Breast epithelium (tissue), 4 donors: ENCODE measurements at regions not wholly inside any gene's neighbourhood (a gene's known extent, or its start where the extent isn't known, plus 50 kb on each side); places are given as distances from the start of the nearest gene placed in this dataset.
A peak's percentile ranks its signal among the peaks of the same experiment; 100 is the strongest.

Experiments
- DNase-seq, 2 donors: peaks; one replicate each; pipeline ENCODE4 v3.0.0-alpha.2; 2019; ENCODE audit warnings: low spot score in 2 of 2
- H3K27ac ChIP-seq, 2 donors: fragments of 200-600 bp; sonication (generic) in 1 of 2; one replicate each; pipeline ENCODE4 v1.5.1; 2016 to 2019; ENCODE audit warnings: mild to moderate bottlenecking in 1 of 2
- H3K27me3 ChIP-seq, 2 donors: fragments of 200-600 bp; sonication (generic) in 1 of 2; one replicate each; pipeline versions ENCODE4 v1.5.1 to v1.6.0; 2017 to 2019; ENCODE audit warnings: control low read depth in 1 of 2, mild to moderate bottlenecking in 1 of 2
- H3K36me3 ChIP-seq: fragments of 200-600 bp; one replicate; pipeline ENCODE4 v1.5.1; 2019
- H3K4me1 ChIP-seq, 2 donors: fragments of 200-600 bp; sonication (generic); one replicate each; pipeline ENCODE4 v1.5.1; 2016 to 2019; ENCODE audit warnings: control low read depth in 1 of 2
- H3K4me3 ChIP-seq, 3 donors: fragments of 200-600 bp; sonication (generic); 1 replicate in 2 of 3; 2 replicates in 1 of 3; pipeline ENCODE4 v1.5.1; 2016 to 2019; ENCODE audit warnings: mild to moderate bottlenecking in 3 of 3, moderate library complexity in 2 of 3
- H3K9me3 ChIP-seq, 2 donors: fragments of 200-600 bp; sonication (generic) in 1 of 2; one replicate each; pipeline ENCODE4 v1.5.1; 2016 to 2019; ENCODE audit warnings: control low read depth in 1 of 2
- POLR2A ChIP-seq: fragments of 450-650 bp; IDR thresholded peaks from one replicate; pipeline ENCODE4 v1.6.1; 2016; ENCODE audit warnings: antibody characterized with exemption, mild to moderate bottlenecking, moderate library complexity
- POLR2AphosphoS5 ChIP-seq, 3 donors: sonication (generic); formaldehyde crosslinking; IDR thresholded peaks; one replicate each; pipeline ENCODE4 v1.6.1; 2017; ENCODE audit warnings: antibody characterized with exemption in 3 of 3
- intact Hi-C: fragments of 100-400 bp; cut with DNase I; formaldehyde crosslinking; loops from one replicate; pipeline ENCODE4 v1.15.1; 2023; ENCODE audit warnings: low total_unique reads
- TF ChIP-seq, protein P1 (sequence below), 3 donors: fragments of 450-650 bp; IDR thresholded peaks; one replicate each; pipeline ENCODE4 v1.5.1; 2016 to 2017; ENCODE audit warnings: antibody characterized with exemption in 3 of 3, mild to moderate bottlenecking in 3 of 3, moderate library complexity in 3 of 3

DNA sequence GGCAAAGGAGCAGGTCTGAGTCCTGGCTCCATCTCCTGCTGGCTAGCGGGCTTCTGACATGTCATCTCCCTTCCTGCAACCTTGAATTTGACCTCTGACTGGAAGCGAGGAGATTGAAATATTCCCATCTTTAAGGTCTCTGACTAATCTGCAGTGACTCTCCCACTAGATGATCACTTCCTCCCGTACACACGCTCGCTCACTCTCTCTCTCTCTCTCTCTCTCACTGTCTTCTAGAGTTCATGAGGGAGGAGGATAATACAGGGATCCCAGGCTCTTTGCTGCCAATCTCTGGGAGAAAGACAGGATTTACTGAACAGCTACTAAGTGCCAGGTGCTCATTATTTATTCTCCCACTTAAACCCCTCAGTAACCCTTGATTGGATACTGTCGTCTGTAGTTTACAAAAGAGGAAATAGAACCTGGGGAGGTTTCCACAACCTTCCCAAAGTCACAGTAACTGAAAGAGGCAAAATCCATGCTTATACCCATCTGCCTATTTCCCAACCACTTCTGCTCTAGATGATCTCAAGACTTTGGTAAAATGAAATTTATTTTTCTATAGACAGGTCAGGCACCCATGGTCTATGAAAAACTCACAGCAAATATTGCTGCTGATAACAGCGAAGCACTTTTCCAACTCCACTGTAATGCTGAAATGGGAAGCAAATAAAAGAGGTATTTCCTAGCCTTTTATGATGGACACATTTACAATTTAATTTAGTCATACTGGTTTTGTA, 193.5 kb upstream of the C1QTNF7 start:
- Histone ChIP-seq H3K4me3 (no peak overlapping the region), H3K4me1 (no peaks in the 10 kb centered on the region), H3K27me3 (no peaks in the 10 kb centered on the region), H3K27ac (peak overlapping the region in 1 of 2 donors; percentile 25), H3K9me3 (no peaks in the 10 kb centered on the region), H3K36me3 (no peaks in the 10 kb centered on the region)
- intact Hi-C loops: loop anchor here (5.0 kb wide), 1 partner anchor 223 kb away; no protein-coding TSS in a partner anchor
- DNase-seq: no peak
- TF ChIP-seq, protein P1, sequence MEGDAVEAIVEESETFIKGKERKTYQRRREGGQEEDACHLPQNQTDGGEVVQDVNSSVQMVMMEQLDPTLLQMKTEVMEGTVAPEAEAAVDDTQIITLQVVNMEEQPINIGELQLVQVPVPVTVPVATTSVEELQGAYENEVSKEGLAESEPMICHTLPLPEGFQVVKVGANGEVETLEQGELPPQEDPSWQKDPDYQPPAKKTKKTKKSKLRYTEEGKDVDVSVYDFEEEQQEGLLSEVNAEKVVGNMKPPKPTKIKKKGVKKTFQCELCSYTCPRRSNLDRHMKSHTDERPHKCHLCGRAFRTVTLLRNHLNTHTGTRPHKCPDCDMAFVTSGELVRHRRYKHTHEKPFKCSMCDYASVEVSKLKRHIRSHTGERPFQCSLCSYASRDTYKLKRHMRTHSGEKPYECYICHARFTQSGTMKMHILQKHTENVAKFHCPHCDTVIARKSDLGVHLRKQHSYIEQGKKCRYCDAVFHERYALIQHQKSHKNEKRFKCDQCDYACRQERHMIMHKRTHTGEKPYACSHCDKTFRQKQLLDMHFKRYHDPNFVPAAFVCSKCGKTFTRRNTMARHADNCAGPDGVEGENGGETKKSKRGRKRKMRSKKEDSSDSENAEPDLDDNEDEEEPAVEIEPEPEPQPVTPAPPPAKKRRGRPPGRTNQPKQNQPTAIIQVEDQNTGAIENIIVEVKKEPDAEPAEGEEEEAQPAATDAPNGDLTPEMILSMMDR (IDR thresholded peaks at IDR 0.05): no peak
- TF ChIP-seq POLR2AphosphoS5 (IDR thresholded peaks at IDR 0.05) (no peak), POLR2A (no peak)

DNA sequence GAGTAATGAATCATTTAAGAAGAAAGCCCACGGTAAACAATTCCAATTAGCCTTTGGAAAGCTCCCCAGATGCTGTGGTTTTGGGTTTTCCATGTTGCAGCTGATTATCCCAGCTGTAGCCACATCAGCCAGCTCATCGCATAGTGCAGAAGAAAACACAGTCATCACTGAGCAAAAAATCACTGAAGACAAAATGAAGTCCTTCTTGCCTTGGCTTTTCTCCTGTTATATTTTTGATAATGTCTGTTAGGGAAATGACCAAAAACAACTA, 193.0 kb upstream of the C1QTNF7 start:
- TF ChIP-seq, protein P1 (IDR thresholded peaks at IDR 0.05): no peak
- TF ChIP-seq POLR2AphosphoS5 (IDR thresholded peaks at IDR 0.05) (no peak), POLR2A (no peak)
- peak overlapping the region; percentile 19 to 35 for H3K27ac ChIP-seq
- no peak overlapping the region for H3K4me3 ChIP-seq
- H3K9me3 ChIP-seq: no peaks in the 10 kb centered on the region
- no peaks in the 10 kb centered on the region for H3K27me3 ChIP-seq
- no peaks in the 10 kb centered on the region for H3K4me1 ChIP-seq
- no peaks in the 10 kb centered on the region for H3K36me3 ChIP-seq
- DNase-seq: no peak
- intact Hi-C loops: loop anchor here (5.0 kb wide), 1 partner anchor 223 kb away; no protein-coding TSS in a partner anchor

- DNase-seq: no peak
- intact Hi-C loops: no loop called here
- Histone ChIP-seq H3K27ac (peak overlapping the region; percentile 19 to 35), H3K4me3 (no peak overlapping the region), H3K36me3 (no peaks in the 10 kb centered on the region), H3K27me3 (no peaks in the 10 kb centered on the region), H3K9me3 (no peaks in the 10 kb centered on the region), H3K4me1 (no peaks in the 10 kb centered on the region)
- TF ChIP-seq, protein P1 (IDR thresholded peaks at IDR 0.05): no peak
- TF ChIP-seq POLR2AphosphoS5 (IDR thresholded peaks at IDR 0.05): no peak
- TF ChIP-seq POLR2A: no peak
These were observed 192.7 kb upstream of the C1QTNF7 start for GRCh38 chr4:15235135-15235534.

- TF ChIP-seq, protein P1 (IDR thresholded peaks at IDR 0.05): no peak
- TF ChIP-seq POLR2A: no peak
- TF ChIP-seq POLR2AphosphoS5 (IDR thresholded peaks at IDR 0.05): no peak
- DNase-seq: no peak
- Histone ChIP-seq H3K27ac (no peak overlapping the region), H3K9me3 (no peaks in the 10 kb centered on the region), H3K36me3 (no peaks in the 10 kb centered on the region), H3K27me3 (no peaks in the 10 kb centered on the region), H3K4me3 (no peak overlapping the region), H3K4me1 (no peaks in the 10 kb centered on the region)
- intact Hi-C loops: no loop called here
These were observed 190.1 kb upstream of the C1QTNF7 start for GRCh38 chr4:15237648-15238230.

DNA sequence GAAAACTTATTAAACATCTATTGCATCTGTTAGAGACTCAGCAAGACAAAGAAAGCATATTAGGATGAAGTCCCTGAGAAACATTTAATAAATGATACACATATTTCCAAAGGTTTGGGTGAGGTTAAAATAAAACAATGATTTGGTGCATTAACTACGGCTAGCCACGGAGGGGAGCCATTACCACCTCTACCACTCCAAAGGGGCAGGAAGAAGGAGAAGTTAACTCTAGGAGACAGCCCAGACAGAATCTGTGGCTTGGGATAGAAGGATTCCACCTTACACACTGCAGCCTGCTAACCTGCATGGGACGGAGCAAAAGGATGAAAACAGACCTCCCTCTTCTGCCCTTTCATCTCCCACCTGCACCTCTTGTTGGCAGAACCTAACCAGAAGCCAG, 189.1 kb upstream of the C1QTNF7 start:
- Histone ChIP-seq H3K27me3 (no peaks in the 10 kb centered on the region), H3K9me3 (no peaks in the 10 kb centered on the region), H3K27ac (no peak overlapping the region), H3K4me3 (no peak overlapping the region), H3K36me3 (no peaks in the 10 kb centered on the region), H3K4me1 (no peaks in the 10 kb centered on the region)
- TF ChIP-seq, protein P1 (IDR thresholded peaks at IDR 0.05): peak in 2 of 3 donors; percentile 14 to 33
- no peak for TF ChIP-seq POLR2AphosphoS5 (IDR thresholded peaks at IDR 0.05)
- TF ChIP-seq POLR2A: no peak
- no peak for DNase-seq
- intact Hi-C loops: no loop called here
